HG03342 (cell line): ENCODE measurements at regions not wholly inside any gene's neighbourhood (a gene's known extent, or its start where the extent isn't known, plus 50 kb on each side); places are given as distances from the start of the nearest gene placed in this dataset.
"Not testable (repeated sequence)": the region's sequence is repeated elsewhere in the genome, so short reads cannot be mapped to it uniquely, and the experiment has no call there.

Experiments used
- ATAC-seq: cut with Tn5 transposase; IDR thresholded peaks from one replicate; pipeline ENCODE4 v1.9.1; 2021; ENCODE audit warnings: mild to moderate bottlenecking, moderate library complexity; ENCODE audit not compliant: unreplicated experiment

GRCh38 chr2:203626952-203627681 is 79.3 kb upstream of the CD28 start:
- ATAC-seq, result no peak

- no peak for ATAC-seq
Measured at GRCh38 chr2:203629699-203630098, 76.7 kb upstream of the CD28 start.

- no peak for ATAC-seq
Measured at GRCh38 chr2:203631068-203631757, 75.2 kb upstream of the CD28 start.

- no peak for ATAC-seq
Measured at GRCh38 chr2:203636588-203637470, 69.6 kb upstream of the CD28 start.

- ATAC-seq, result no peak
Measured at GRCh38 chr2:203637471-203638167, 68.8 kb upstream of the CD28 start.

- ATAC-seq, result not testable (repeated sequence)
Measured at GRCh38 chr2:203641865-203642264, 64.6 kb upstream of the CD28 start.

- ATAC-seq, result not testable (repeated sequence)
Measured at GRCh38 chr2:203642841-203643240, 63.6 kb upstream of the CD28 start.

GRCh38 chr2:203645831-203646230 is 60.6 kb upstream of the CD28 start:
- no peak for ATAC-seq

GRCh38 chr2:203646266-203646864 is 60.1 kb upstream of the CD28 start:
- no peak for ATAC-seq

GRCh38 chr2:203646961-203647360 is 59.5 kb upstream of the CD28 start:
- no peak for ATAC-seq

- no peak for ATAC-seq
Measured at GRCh38 chr2:203647579-203647978, 58.9 kb upstream of the CD28 start.

- ATAC-seq, result no peak
Measured at GRCh38 chr2:203648273-203648672, 58.2 kb upstream of the CD28 start.

GRCh38 chr2:203649176-203649814 is 57.1 kb upstream of the CD28 start:
- ATAC-seq, result no peak

GRCh38 chr2:203650860-203651613 is 55.4 kb upstream of the CD28 start:
- ATAC-seq, result no peak

- ATAC-seq, result no peak
Measured at GRCh38 chr2:203651621-203652020, 54.8 kb upstream of the CD28 start.

GRCh38 chr2:203654826-203655225 is 51.6 kb upstream of the CD28 start:
- no peak for ATAC-seq

GRCh38 chr2:203656522-203657287 is 49.7 kb upstream of the CD28 start:
- no peak for ATAC-seq
